SK-N-SH treated with all-trans-retinoic acid at 6 μM for 48 hours (cell line): ENCODE measurements at regions not wholly inside any gene's neighbourhood (a gene's known extent, or its start where the extent isn't known, plus 50 kb on each side); places are given as distances from the start of the nearest gene placed in this dataset.

Experiments
- ATAC-seq: fragments of 200-7000 bp; cut with Tn5 transposase; 3 replicates; pipeline ENCODE4 v1.9.1; 2020; ENCODE audit warnings: mild to moderate bottlenecking, moderate library complexity
- ARNTL ChIP-seq: fragments of 450-650 bp; formaldehyde crosslinking; IDR thresholded peaks from 2 replicates; pipeline ENCODE4 v1.5.0; 2020; ENCODE audit warnings: low read depth, mild to moderate bottlenecking, moderate library complexity, borderline replicate concordance
- CSDC2 ChIP-seq: fragments of 250-450 bp; sonication (Bioruptor Pico); IDR thresholded peaks from 2 replicates; pipeline ENCODE4 v1.5.0; 2020; ENCODE audit warnings: mild to moderate bottlenecking, moderate library complexity
- ESRRG ChIP-seq: fragments of 250-450 bp; sonication (Bioruptor Pico); IDR thresholded peaks from 2 replicates; pipeline ENCODE4 v1.6.1; 2021; ENCODE audit warnings: mild to moderate bottlenecking
- GLIS3 ChIP-seq: fragments of 250-450 bp; sonication (Bioruptor Pico); IDR thresholded peaks from 2 replicates; pipeline ENCODE4 v1.5.0; 2020; ENCODE audit warnings: mild to moderate bottlenecking, moderate library complexity
- ISL1 ChIP-seq: fragments of 250-450 bp; sonication (Bioruptor Pico); IDR thresholded peaks from 2 replicates; pipeline ENCODE4 v2.1.2; 2022; ENCODE audit warnings: mild to moderate bottlenecking, moderate library complexity
- OSR1 ChIP-seq: fragments of 250-450 bp; sonication (Bioruptor Pico); IDR thresholded peaks from 2 replicates; pipeline ENCODE4 v1.8.0; 2022; ENCODE audit warnings: moderate library complexity, mild to moderate bottlenecking, inconsistent platforms
- PPARA ChIP-seq: fragments of 250-450 bp; sonication (Bioruptor Pico); IDR thresholded peaks from 2 replicates; pipeline ENCODE4 v1.5.0; 2020; ENCODE audit warnings: mild to moderate bottlenecking, borderline replicate concordance
- RARB ChIP-seq: fragments of 250-450 bp; sonication (Bioruptor Pico); IDR thresholded peaks from 2 replicates; pipeline ENCODE4 v1.8.0; 2021; ENCODE audit warnings: mild to moderate bottlenecking, moderate library complexity
- SNAI2 ChIP-seq: fragments of 250-450 bp; sonication (Bioruptor Pico); IDR thresholded peaks from 2 replicates; pipeline ENCODE4 v1.5.0; 2020; ENCODE audit warnings: mild to moderate bottlenecking, moderate library complexity
- TCF4 ChIP-seq: fragments of 250-450 bp; sonication (Bioruptor Pico); IDR thresholded peaks from 2 replicates; pipeline ENCODE4 v1.8.0; 2021; ENCODE audit warnings: mild to moderate bottlenecking, moderate library complexity, borderline replicate concordance
- TOX ChIP-seq: fragments of 250-450 bp; sonication (Bioruptor Pico); IDR thresholded peaks from 2 replicates; pipeline ENCODE4 v1.8.0; 2021; ENCODE audit warnings: mild to moderate bottlenecking, moderate library complexity, borderline replicate concordance
- ZC3H10 ChIP-seq: fragments of 250-450 bp; sonication (Bioruptor Pico); IDR thresholded peaks from 2 replicates; pipeline ENCODE4 v1.5.1; 2021; ENCODE audit warnings: mild to moderate bottlenecking, moderate library complexity
- ZFP3 ChIP-seq: fragments of 250-450 bp; sonication (Bioruptor Pico); IDR thresholded peaks from 2 replicates; pipeline ENCODE4 v1.5.0; 2020; ENCODE audit warnings: mild to moderate bottlenecking, moderate library complexity
- ZFP30 ChIP-seq: fragments of 450-650 bp; formaldehyde crosslinking; IDR thresholded peaks from 2 replicates; pipeline ENCODE4 v1.5.0; 2022; ENCODE audit warnings: mild to moderate bottlenecking, moderate library complexity
- ZNF565 ChIP-seq: fragments of 450-650 bp; formaldehyde crosslinking; conservative IDR thresholded peaks from 2 replicates; pipeline ENCODE4 v1.5.0; 2020; ENCODE audit warnings: low read depth, mild to moderate bottlenecking, moderate library complexity
- ZNF70 ChIP-seq: fragments of 450-650 bp; formaldehyde crosslinking; IDR thresholded peaks from 2 replicates; pipeline ENCODE4 v1.5.0; 2020; ENCODE audit warnings: mild to moderate bottlenecking, moderate library complexity
- ZNF8 ChIP-seq: fragments of 450-650 bp; formaldehyde crosslinking; IDR thresholded peaks from 2 replicates; pipeline ENCODE4 v1.5.0; 2020; ENCODE audit warnings: mild to moderate bottlenecking, moderate library complexity
- TF ChIP-seq, protein P1 (sequence below): fragments of 250-450 bp; sonication (Bioruptor Pico); IDR thresholded peaks from 2 replicates; pipeline ENCODE4 v1.8.0; 2020; ENCODE audit warnings: mild to moderate bottlenecking, moderate library complexity, borderline replicate concordance
- TF ChIP-seq, protein P2 (sequence below): fragments of 250-450 bp; sonication (Bioruptor Pico); IDR thresholded peaks from 2 replicates; pipeline ENCODE4 v1.8.0; 2021; ENCODE audit warnings: low read depth, mild to moderate bottlenecking, moderate library complexity, borderline replicate concordance
- TF ChIP-seq, protein P3 (sequence below): fragments of 250-450 bp; sonication (Bioruptor Pico); IDR thresholded peaks from 2 replicates; pipeline ENCODE4 v1.5.1; 2020; ENCODE audit warnings: low read depth, mild to moderate bottlenecking, moderate library complexity
- TF ChIP-seq, protein P4 (sequence below): fragments of 250-450 bp; sonication (Bioruptor Pico); IDR thresholded peaks from 2 replicates; pipeline ENCODE4 v1.5.1; 2021; ENCODE audit warnings: mild to moderate bottlenecking, moderate library complexity
- TF ChIP-seq, protein P5 (sequence below): fragments of 250-450 bp; sonication (Bioruptor Pico); IDR thresholded peaks from 2 replicates; pipeline ENCODE4 v1.5.0; 2020; ENCODE audit warnings: mild to moderate bottlenecking, moderate library complexity

DNA sequence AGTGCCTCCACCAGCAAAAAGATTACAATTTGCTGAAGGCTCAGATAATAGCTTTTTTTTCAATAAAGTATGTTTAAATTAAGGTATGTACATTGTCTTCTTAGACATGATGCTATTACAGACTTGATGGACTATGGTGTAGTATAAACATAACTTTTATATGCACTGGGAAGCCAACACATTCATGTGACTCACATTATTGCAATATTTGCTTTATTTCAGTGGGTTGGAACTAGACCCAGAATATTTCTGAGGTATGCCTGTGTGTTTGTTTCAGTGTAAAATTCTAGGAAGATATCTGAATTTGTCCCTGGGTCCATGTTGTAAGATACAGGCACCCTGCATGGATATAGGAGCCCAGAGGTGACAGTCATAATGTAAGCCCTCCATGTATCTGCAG is 120.0 kb upstream of the BDNF start:
- no peak for ATAC-seq
- TF ChIP-seq, protein P1, sequence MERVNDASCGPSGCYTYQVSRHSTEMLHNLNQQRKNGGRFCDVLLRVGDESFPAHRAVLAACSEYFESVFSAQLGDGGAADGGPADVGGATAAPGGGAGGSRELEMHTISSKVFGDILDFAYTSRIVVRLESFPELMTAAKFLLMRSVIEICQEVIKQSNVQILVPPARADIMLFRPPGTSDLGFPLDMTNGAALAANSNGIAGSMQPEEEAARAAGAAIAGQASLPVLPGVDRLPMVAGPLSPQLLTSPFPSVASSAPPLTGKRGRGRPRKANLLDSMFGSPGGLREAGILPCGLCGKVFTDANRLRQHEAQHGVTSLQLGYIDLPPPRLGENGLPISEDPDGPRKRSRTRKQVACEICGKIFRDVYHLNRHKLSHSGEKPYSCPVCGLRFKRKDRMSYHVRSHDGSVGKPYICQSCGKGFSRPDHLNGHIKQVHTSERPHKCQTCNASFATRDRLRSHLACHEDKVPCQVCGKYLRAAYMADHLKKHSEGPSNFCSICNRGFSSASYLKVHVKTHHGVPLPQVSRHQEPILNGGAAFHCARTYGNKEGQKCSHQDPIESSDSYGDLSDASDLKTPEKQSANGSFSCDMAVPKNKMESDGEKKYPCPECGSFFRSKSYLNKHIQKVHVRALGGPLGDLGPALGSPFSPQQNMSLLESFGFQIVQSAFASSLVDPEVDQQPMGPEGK (CRISPR knock-in tag): no peak
- TF ChIP-seq ZNF8 (no peak), ISL1 (CRISPR knock-in tag) (no peak), PPARA (CRISPR knock-in tag) (no peak), TOX (CRISPR knock-in tag) (no peak), GLIS3 (CRISPR knock-in tag) (no peak), TCF4 (CRISPR knock-in tag) (no peak)
- TF ChIP-seq, protein P2, sequence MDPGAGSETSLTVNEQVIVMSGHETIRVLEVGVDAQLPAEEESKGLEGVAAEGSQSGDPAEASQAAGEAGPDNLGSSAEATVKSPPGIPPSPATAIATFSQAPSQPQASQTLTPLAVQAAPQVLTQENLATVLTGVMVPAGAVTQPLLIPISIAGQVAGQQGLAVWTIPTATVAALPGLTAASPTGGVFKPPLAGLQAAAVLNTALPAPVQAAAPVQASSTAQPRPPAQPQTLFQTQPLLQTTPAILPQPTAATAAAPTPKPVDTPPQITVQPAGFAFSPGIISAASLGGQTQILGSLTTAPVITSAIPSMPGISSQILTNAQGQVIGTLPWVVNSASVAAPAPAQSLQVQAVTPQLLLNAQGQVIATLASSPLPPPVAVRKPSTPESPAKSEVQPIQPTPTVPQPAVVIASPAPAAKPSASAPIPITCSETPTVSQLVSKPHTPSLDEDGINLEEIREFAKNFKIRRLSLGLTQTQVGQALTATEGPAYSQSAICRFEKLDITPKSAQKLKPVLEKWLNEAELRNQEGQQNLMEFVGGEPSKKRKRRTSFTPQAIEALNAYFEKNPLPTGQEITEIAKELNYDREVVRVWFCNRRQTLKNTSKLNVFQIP (CRISPR knock-in tag): no peak

DNA sequence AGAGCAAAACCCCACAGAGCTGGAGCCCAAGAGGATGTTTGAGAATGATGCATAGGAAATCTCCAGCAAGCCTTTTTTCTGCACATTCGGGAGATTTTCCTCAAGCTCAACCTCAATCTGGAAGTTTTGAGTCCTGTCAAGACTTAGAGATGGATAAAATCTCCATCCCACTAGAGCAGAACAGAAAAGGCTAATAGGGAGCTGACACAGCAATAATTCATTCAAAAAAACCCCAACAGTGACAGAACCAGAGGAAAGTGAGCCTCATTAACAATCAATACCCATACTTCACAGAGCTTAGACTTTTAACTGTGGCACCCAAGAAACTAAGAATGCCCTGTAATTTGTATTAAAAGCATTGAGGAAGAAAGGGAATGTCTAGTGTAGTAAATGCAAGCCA is 115.9 kb upstream of the BDNF start:
- no peak for ATAC-seq
- TF ChIP-seq OSR1 (no peak), ZNF565 (no peak), ARNTL (CRISPR knock-in tag) (no peak), TCF4 (CRISPR knock-in tag) (no peak), PPARA (CRISPR knock-in tag) (no peak), GLIS3 (CRISPR knock-in tag) (no peak), ESRRG (CRISPR knock-in tag) (no peak), ZNF70 (CRISPR knock-in tag) (no peak), SNAI2 (no peak), ZFP30 (no peak), ZC3H10 (CRISPR knock-in tag) (no peak), ZNF8 (no peak), CSDC2 (CRISPR knock-in tag) (no peak), TOX (CRISPR knock-in tag) (no peak), RARB (CRISPR knock-in tag) (no peak), ZFP3 (CRISPR knock-in tag) (no peak)
- TF ChIP-seq, protein P3, sequence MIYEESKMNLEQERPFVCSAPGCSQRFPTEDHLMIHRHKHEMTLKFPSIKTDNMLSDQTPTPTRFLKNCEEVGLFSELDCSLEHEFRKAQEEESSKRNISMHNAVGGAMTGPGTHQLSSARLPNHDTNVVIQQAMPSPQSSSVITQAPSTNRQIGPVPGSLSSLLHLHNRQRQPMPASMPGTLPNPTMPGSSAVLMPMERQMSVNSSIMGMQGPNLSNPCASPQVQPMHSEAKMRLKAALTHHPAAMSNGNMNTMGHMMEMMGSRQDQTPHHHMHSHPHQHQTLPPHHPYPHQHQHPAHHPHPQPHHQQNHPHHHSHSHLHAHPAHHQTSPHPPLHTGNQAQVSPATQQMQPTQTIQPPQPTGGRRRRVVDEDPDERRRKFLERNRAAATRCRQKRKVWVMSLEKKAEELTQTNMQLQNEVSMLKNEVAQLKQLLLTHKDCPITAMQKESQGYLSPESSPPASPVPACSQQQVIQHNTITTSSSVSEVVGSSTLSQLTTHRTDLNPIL: no peak
- TF ChIP-seq, protein P4, sequence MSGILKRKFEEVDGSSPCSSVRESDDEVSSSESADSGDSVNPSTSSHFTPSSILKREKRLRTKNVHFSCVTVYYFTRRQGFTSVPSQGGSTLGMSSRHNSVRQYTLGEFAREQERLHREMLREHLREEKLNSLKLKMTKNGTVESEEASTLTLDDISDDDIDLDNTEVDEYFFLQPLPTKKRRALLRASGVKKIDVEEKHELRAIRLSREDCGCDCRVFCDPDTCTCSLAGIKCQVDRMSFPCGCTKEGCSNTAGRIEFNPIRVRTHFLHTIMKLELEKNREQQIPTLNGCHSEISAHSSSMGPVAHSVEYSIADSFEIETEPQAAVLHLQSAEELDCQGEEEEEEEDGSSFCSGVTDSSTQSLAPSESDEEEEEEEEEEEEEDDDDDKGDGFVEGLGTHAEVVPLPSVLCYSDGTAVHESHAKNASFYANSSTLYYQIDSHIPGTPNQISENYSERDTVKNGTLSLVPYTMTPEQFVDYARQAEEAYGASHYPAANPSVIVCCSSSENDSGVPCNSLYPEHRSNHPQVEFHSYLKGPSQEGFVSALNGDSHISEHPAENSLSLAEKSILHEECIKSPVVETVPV: no peak
- TF ChIP-seq, protein P2 (CRISPR knock-in tag): no peak
- TF ChIP-seq, protein P1 (CRISPR knock-in tag): no peak

DNA sequence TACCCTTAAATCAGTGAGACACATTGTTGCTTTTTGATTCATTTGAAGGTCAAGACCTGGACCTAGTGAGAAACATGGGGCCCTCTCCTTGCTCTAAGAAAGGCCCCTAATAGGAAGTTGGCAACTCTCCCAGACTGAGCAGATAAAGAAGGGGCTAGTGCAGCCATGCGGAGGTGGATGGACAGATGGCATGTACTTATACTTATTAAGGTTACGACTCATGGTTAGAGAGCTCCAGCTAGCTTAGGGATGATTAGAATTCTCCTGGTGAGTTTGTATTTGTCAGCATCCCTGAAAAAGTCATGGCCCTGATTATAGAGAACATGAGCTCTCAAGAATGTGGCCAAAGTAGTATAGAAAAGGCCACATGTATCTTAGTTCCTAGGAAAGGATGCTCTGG is 112.1 kb upstream of the BDNF start:
- no peak for ATAC-seq
- TF ChIP-seq TCF4 (CRISPR knock-in tag) (no peak), ISL1 (CRISPR knock-in tag) (no peak), ZC3H10 (CRISPR knock-in tag) (no peak), ZNF565 (no peak), PPARA (CRISPR knock-in tag) (no peak), CSDC2 (CRISPR knock-in tag) (no peak), RARB (CRISPR knock-in tag) (no peak), SNAI2 (no peak), ZNF8 (no peak), TOX (CRISPR knock-in tag) (no peak)
- TF ChIP-seq, protein P5, sequence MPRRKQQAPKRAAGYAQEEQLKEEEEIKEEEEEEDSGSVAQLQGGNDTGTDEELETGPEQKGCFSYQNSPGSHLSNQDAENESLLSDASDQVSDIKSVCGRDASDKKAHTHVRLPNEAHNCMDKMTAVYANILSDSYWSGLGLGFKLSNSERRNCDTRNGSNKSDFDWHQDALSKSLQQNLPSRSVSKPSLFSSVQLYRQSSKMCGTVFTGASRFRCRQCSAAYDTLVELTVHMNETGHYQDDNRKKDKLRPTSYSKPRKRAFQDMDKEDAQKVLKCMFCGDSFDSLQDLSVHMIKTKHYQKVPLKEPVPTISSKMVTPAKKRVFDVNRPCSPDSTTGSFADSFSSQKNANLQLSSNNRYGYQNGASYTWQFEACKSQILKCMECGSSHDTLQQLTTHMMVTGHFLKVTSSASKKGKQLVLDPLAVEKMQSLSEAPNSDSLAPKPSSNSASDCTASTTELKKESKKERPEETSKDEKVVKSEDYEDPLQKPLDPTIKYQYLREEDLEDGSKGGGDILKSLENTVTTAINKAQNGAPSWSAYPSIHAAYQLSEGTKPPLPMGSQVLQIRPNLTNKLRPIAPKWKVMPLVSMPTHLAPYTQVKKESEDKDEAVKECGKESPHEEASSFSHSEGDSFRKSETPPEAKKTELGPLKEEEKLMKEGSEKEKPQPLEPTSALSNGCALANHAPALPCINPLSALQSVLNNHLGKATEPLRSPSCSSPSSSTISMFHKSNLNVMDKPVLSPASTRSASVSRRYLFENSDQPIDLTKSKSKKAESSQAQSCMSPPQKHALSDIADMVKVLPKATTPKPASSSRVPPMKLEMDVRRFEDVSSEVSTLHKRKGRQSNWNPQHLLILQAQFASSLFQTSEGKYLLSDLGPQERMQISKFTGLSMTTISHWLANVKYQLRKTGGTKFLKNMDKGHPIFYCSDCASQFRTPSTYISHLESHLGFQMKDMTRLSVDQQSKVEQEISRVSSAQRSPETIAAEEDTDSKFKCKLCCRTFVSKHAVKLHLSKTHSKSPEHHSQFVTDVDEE (CRISPR knock-in tag): no peak
- TF ChIP-seq, protein P2 (CRISPR knock-in tag): no peak
